ENCODE measurements at regions not wholly inside any gene's neighbourhood (a gene's known extent, or its start where the extent isn't known, plus 50 kb on each side); places are given as distances from the start of the nearest gene placed in this dataset.

GRCh38 chr4:22921936-22922335, 229.2 kb downstream of the GBA3 start:
- Mint-ChIP-seq H3K27ac (no peak overlapping the region), H3K4me1 (no peaks in the 10 kb centered on the region), H3K27me3 (no peaks in the 10 kb centered on the region), H3K4me3 (no peak overlapping the region), H3K9me3 (peaks cover 14% of the 10 kb centered on the region), H3K36me3 (ENCODE audit: low read depth) (no peaks in the 10 kb centered on the region)
- POLR2A ChIA-PET = no interaction called here
- CTCF ChIA-PET = no interaction called here
- intact Hi-C loops (cut with micrococcal nuclease) = no loop called here
- DNase-seq = no peak
- ATAC-seq (ENCODE audit: low read depth) = no peak
- no peak for TF ChIP-seq CTCF (IDR thresholded peaks at IDR 0.05)

GRCh38 chr4:22911285-22911684, 218.5 kb downstream of the GBA3 start:
- CTCF ChIA-PET = no interaction called here
- intact Hi-C loops (cut with micrococcal nuclease) = no loop called here
- no peak for ATAC-seq (ENCODE audit: low read depth)

GRCh38 chr4:22910200-22910599, 217.5 kb downstream of the GBA3 start:
- Mint-ChIP-seq H3K4me3 (no peak overlapping the region), H3K9me3 (no peaks in the 10 kb centered on the region), H3K4me1 (no peaks in the 10 kb centered on the region), H3K27ac (no peak overlapping the region), H3K36me3 (ENCODE audit: low read depth) (no peaks in the 10 kb centered on the region), H3K27me3 (no peaks in the 10 kb centered on the region)
- DNase-seq = no peak
- TF ChIP-seq CTCF (IDR thresholded peaks at IDR 0.05) = no peak
- intact Hi-C loops (cut with micrococcal nuclease) = no loop called here
- POLR2A ChIA-PET = no interaction called here
- ATAC-seq (ENCODE audit: low read depth) = no peak
- CTCF ChIA-PET = no interaction called here

More at GRCh38 chr4:22911285-22911684, 218.5 kb downstream of the GBA3 start:
- Mint-ChIP-seq H3K4me1 (no peaks in the 10 kb centered on the region), H3K9me3 (no peaks in the 10 kb centered on the region), H3K27ac (no peak overlapping the region), H3K27me3 (no peaks in the 10 kb centered on the region), H3K4me3 (no peak overlapping the region), H3K36me3 (ENCODE audit: low read depth) (no peaks in the 10 kb centered on the region)
- POLR2A ChIA-PET = no interaction called here
- no peak for TF ChIP-seq CTCF (IDR thresholded peaks at IDR 0.05)
- DNase-seq = no peak

- no peak for TF ChIP-seq CTCF (IDR thresholded peaks at IDR 0.05)
These were observed 213.3 kb downstream of the GBA3 start for GRCh38 chr4:22906045-22906444.

GRCh38 chr4:22903913-22904312, 211.2 kb downstream of the GBA3 start:
- H3K27ac Mint-ChIP-seq = no peak overlapping the region
- ATAC-seq (ENCODE audit: low read depth) (no peak), DNase-seq (no peak)
- ChIA-PET CTCF (no interaction called here), POLR2A (no interaction called here)
- no peak overlapping the region for H3K4me3 Mint-ChIP-seq
- no peak for TF ChIP-seq CTCF (IDR thresholded peaks at IDR 0.05)
- no peaks in the 10 kb centered on the region for H3K4me1 Mint-ChIP-seq
- intact Hi-C loops (cut with micrococcal nuclease) = no loop called here
- no peaks in the 10 kb centered on the region for H3K9me3 Mint-ChIP-seq
- no peaks in the 10 kb centered on the region for H3K36me3 Mint-ChIP-seq (ENCODE audit: low read depth)
- H3K27me3 Mint-ChIP-seq = no peaks in the 10 kb centered on the region

More at GRCh38 chr4:22906045-22906444, 213.3 kb downstream of the GBA3 start:
- Mint-ChIP-seq H3K27ac (no peak overlapping the region), H3K36me3 (ENCODE audit: low read depth) (no peaks in the 10 kb centered on the region), H3K4me3 (no peak overlapping the region), H3K4me1 (no peaks in the 10 kb centered on the region), H3K9me3 (no peaks in the 10 kb centered on the region), H3K27me3 (no peaks in the 10 kb centered on the region)
- no peak for ATAC-seq (ENCODE audit: low read depth)
- no peak for DNase-seq
- ChIA-PET CTCF (interaction anchor here (0.9 kb wide), 1 partner anchor 9 kb away, joined by 3 read pairs; no protein-coding TSS in a partner anchor), POLR2A (no interaction called here)
- intact Hi-C loops (cut with micrococcal nuclease) = no loop called here

Data from activated B cell treated with CpG ODN at 0.5 μM for 24 hours (primary cell).